GM12892 (cell line): ENCODE measurements at regions not wholly inside any gene's neighbourhood (a gene's known extent, or its start where the extent isn't known, plus 50 kb on each side); places are given as distances from the start of the nearest gene placed in this dataset.
"Not testable (repeated sequence)": the region's sequence is repeated elsewhere in the genome, so short reads cannot be mapped to it uniquely, and the experiment has no call there.

Experiments
- DNase-seq: peaks from one replicate; pipeline ENCODE4 v3.0.0; 2011; ENCODE audit not compliant: insufficient read length
- FAIRE-seq: peaks from 2 replicates; lab custom pipeline; 2011; peaks lifted over from hg19 to GRCh38; lab: Jason Lieb, UNC
- POLR2A ChIP-seq: IDR thresholded peaks from 2 replicates; pipeline ENCODE4 v1.6.1; 2011; ENCODE audit warnings: low read depth, low read length, control low read depth
- POLR2AphosphoS5 ChIP-seq: IDR thresholded peaks from 2 replicates; pipeline ENCODE4 v1.6.1; 2011; ENCODE audit warnings: low read depth, low read length, control low read depth
- TAF1 ChIP-seq: IDR thresholded peaks from 2 replicates; pipeline ENCODE4 v1.6.1; 2011; ENCODE audit warnings: low read depth, mild to moderate bottlenecking, control low read depth, low read length, borderline replicate concordance

GRCh38 chr14:87386524-87386923, 606.5 kb downstream of the GALC start:
- TF ChIP-seq POLR2A = no peak
- TF ChIP-seq TAF1 = no peak
- TF ChIP-seq POLR2AphosphoS5 = no peak
- DNase-seq (no peak), FAIRE-seq (no peak)

GRCh38 chr14:87380054-87380453, 612.9 kb downstream of the GALC start:
- FAIRE-seq (no peak), DNase-seq (no peak)
- no peak for TF ChIP-seq TAF1
- TF ChIP-seq POLR2A = no peak
- TF ChIP-seq POLR2AphosphoS5 = no peak

- no peak for TF ChIP-seq TAF1
- TF ChIP-seq POLR2A = no peak
- no peak for TF ChIP-seq POLR2AphosphoS5
- DNase-seq (no peak), FAIRE-seq (no peak)
These were observed 624.2 kb downstream of the GALC start for GRCh38 chr14:87368751-87369150.

GRCh38 chr14:87360246-87360645, 632.7 kb downstream of the GALC start:
- not testable (repeated sequence) for DNase-seq, FAIRE-seq

GRCh38 chr14:87351007-87351406, 642.0 kb downstream of the GALC start:
- TF ChIP-seq TAF1 = no peak
- no peak for TF ChIP-seq POLR2AphosphoS5
- no peak for TF ChIP-seq POLR2A
- DNase-seq = no peak
- FAIRE-seq = no peak

GRCh38 chr14:87349921-87350320, 643.1 kb downstream of the GALC start:
- FAIRE-seq = no peak
- no peak for DNase-seq
- TF ChIP-seq POLR2A (no peak), POLR2AphosphoS5 (no peak), TAF1 (no peak)

GRCh38 chr14:87343652-87344051, 649.3 kb downstream of the GALC start:
- DNase-seq (no peak), FAIRE-seq (no peak)
- TF ChIP-seq POLR2AphosphoS5 = no peak
- TF ChIP-seq TAF1 = no peak
- no peak for TF ChIP-seq POLR2A

GRCh38 chr14:87334997-87335685, 657.8 kb downstream of the GALC start:
- TF ChIP-seq POLR2A (no peak), POLR2AphosphoS5 (no peak), TAF1 (no peak)
- DNase-seq (no peak), FAIRE-seq (no peak)

- no peak for FAIRE-seq
- TF ChIP-seq POLR2A (no peak), TAF1 (no peak), POLR2AphosphoS5 (no peak)
- DNase-seq = no peak
These were observed 661.0 kb downstream of the GALC start for GRCh38 chr14:87331991-87332390.

- DNase-seq (no peak), FAIRE-seq (no peak)
- no peak for TF ChIP-seq POLR2A
- no peak for TF ChIP-seq TAF1
- no peak for TF ChIP-seq POLR2AphosphoS5
These were observed 667.2 kb downstream of the GALC start for GRCh38 chr14:87325741-87326140.

GRCh38 chr14:87323191-87323590, 669.8 kb downstream of the GALC start:
- TF ChIP-seq POLR2AphosphoS5 (no peak), TAF1 (no peak), POLR2A (no peak)
- FAIRE-seq (no peak), DNase-seq (no peak)

GRCh38 chr14:87321548-87321947, 671.4 kb downstream of the GALC start:
- FAIRE-seq (no peak), DNase-seq (no peak)
- TF ChIP-seq TAF1 = no peak
- no peak for TF ChIP-seq POLR2AphosphoS5
- TF ChIP-seq POLR2A = no peak

GRCh38 chr14:87312894-87313205, 680.1 kb downstream of the GALC start:
- TF ChIP-seq POLR2AphosphoS5 (no peak), TAF1 (no peak), POLR2A (no peak)
- DNase-seq (no peak), FAIRE-seq (no peak)
